OCI-LY1 (cell line): ENCODE measurements at regions not wholly inside any gene's neighbourhood (a gene's known extent, or its start where the extent isn't known, plus 50 kb on each side); places are given as distances from the start of the nearest gene placed in this dataset.

Experiments used
- H2AFZ ChIP-seq: fragments of 200-600 bp; sonication (generic), shearing (Covaris generic); 2 replicates; pipeline ENCODE4 v1.6.0; 2014; ENCODE audit warnings: antibody characterized with exemption, mild to moderate bottlenecking, low read length
- H3F3A ChIP-seq: fragments of 200-600 bp; sonication (generic), shearing (Covaris generic); 2 replicates; pipeline ENCODE4 v1.6.0; 2014; ENCODE audit warnings: mild to moderate bottlenecking, antibody characterized with exemption, low read length, moderate library complexity; ENCODE audit not compliant: insufficient read depth
- H3K27ac ChIP-seq: fragments of 200-600 bp; sonication (generic); 2 replicates; pipeline ENCODE4 v1.5.1; 2014; ENCODE audit warnings: low read length, mixed run types, mild to moderate bottlenecking, low read depth; ENCODE audit not compliant: poor library complexity, severe bottlenecking
- H3K27me3 ChIP-seq: fragments of 200-600 bp; sonication (generic); 2 replicates; pipeline ENCODE4 v1.6.0; 2014; ENCODE audit warnings: antibody characterized with exemption, mild to moderate bottlenecking, low read length, moderate library complexity; ENCODE audit not compliant: insufficient read depth
- H3K36me3 ChIP-seq: fragments of 200-600 bp; sonication (generic); 2 replicates; pipeline ENCODE4 v1.6.1; 2014; ENCODE audit warnings: mild to moderate bottlenecking, antibody characterized with exemption, low read length, moderate library complexity, mixed read lengths; ENCODE audit not compliant: insufficient read depth
- H3K4me1 ChIP-seq: fragments of 200-600 bp; sonication (generic); 2 replicates; pipeline ENCODE4 v1.5.1; 2014; ENCODE audit warnings: mild to moderate bottlenecking, low read length, moderate library complexity; ENCODE audit not compliant: insufficient read depth, severe bottlenecking
- H3K4me2 ChIP-seq: fragments of 200-600 bp; sonication (generic), shearing (Covaris generic); 2 replicates; pipeline ENCODE4 v1.6.1; 2014; ENCODE audit warnings: low read length
- H3K4me3 ChIP-seq: fragments of 200-600 bp; sonication (generic); 2 replicates; pipeline ENCODE4 v1.5.1; 2014; ENCODE audit warnings: low read length, low read depth, mild to moderate bottlenecking, mixed read lengths; ENCODE audit not compliant: poor library complexity, severe bottlenecking
- H3K79me2 ChIP-seq: fragments of 200-600 bp; shearing (Covaris generic); 2 replicates; pipeline ENCODE4 v1.6.1; 2016; ENCODE audit warnings: mixed run types, low read length, mixed read lengths; ENCODE audit not compliant: insufficient read depth
- H3K9ac ChIP-seq: fragments of 200-600 bp; sonication (generic), shearing (Covaris generic); 2 replicates; pipeline ENCODE4 v1.6.1; 2014; ENCODE audit warnings: mild to moderate bottlenecking, low read length, mixed read lengths
- H3K9me2 ChIP-seq: fragments of 200-600 bp; sonication (generic), shearing (Covaris generic); 2 replicates; pipeline ENCODE4 v1.6.1; 2014; ENCODE audit warnings: low read depth, mild to moderate bottlenecking, low read length, mixed read lengths
- H3K9me3 ChIP-seq: fragments of 200-600 bp; shearing (Covaris generic); 2 replicates; pipeline ENCODE4 v1.6.1; 2014; ENCODE audit warnings: low read length, mixed read lengths
- H4K20me1 ChIP-seq: fragments of 200-600 bp; sonication (generic), shearing (Covaris generic); 2 replicates; pipeline ENCODE4 v1.6.0; 2016; ENCODE audit warnings: mild to moderate bottlenecking, low read length; ENCODE audit not compliant: insufficient read depth
- CTCF ChIP-seq: fragments of 200-600 bp; sonication (generic), shearing (Covaris generic); IDR thresholded peaks from 2 replicates; pipeline ENCODE4 v1.5.1; 2017; ENCODE audit warnings: mild to moderate bottlenecking, antibody characterized with exemption, low read length, moderate library complexity, mixed read lengths
- EZH2 ChIP-seq: fragments of 200-600 bp; sonication (generic), shearing (Covaris generic); IDR thresholded peaks from 2 replicates; pipeline ENCODE4 v1.8.0; 2017; ENCODE audit warnings: borderline replicate concordance, mixed run types, mild to moderate bottlenecking, antibody characterized with exemption, low read length, moderate library complexity, mixed read lengths

- H3K27ac ChIP-seq, result no peak overlapping the region
- no peak for TF ChIP-seq EZH2
- TF ChIP-seq CTCF, result no peak
- no peaks in the 10 kb centered on the region for H3K27me3 ChIP-seq
- no peaks in the 10 kb centered on the region for H4K20me1 ChIP-seq
- no peaks in the 10 kb centered on the region for H3K36me3 ChIP-seq
- H3F3A ChIP-seq, result no peaks in the 10 kb centered on the region
- no peaks in the 10 kb centered on the region for H3K79me2 ChIP-seq
- H3K4me2 ChIP-seq, result no peak overlapping the region
- H3K4me1 ChIP-seq, result no peaks in the 10 kb centered on the region
- no peaks in the 10 kb centered on the region for H3K9me3 ChIP-seq
- no peaks in the 10 kb centered on the region for H3K9me2 ChIP-seq
- H3K9ac ChIP-seq, result no peak overlapping the region
- no peak overlapping the region for H3K4me3 ChIP-seq
- H2AFZ ChIP-seq, result no peak overlapping the region
Measured at GRCh38 chr6:82078286-82078908, 169.1 kb downstream of the IBTK start.

- TF ChIP-seq EZH2 (no peak), CTCF (no peak)
- Histone ChIP-seq H3K4me2 (no peak overlapping the region), H3F3A (no peaks in the 10 kb centered on the region), H3K9ac (no peak overlapping the region), H3K4me3 (no peak overlapping the region), H3K79me2 (no peaks in the 10 kb centered on the region), H3K27ac (no peak overlapping the region), H3K27me3 (no peaks in the 10 kb centered on the region), H3K36me3 (no peaks in the 10 kb centered on the region), H3K9me3 (no peaks in the 10 kb centered on the region), H3K9me2 (no peaks in the 10 kb centered on the region), H3K4me1 (no peaks in the 10 kb centered on the region), H4K20me1 (no peaks in the 10 kb centered on the region), H2AFZ (no peak overlapping the region)
Measured at GRCh38 chr6:82076916-82077315, 170.6 kb downstream of the IBTK start.

GRCh38 chr6:82074556-82074955, 173.0 kb downstream of the IBTK start:
- no peaks in the 10 kb centered on the region for H3K36me3 ChIP-seq
- no peak overlapping the region for H2AFZ ChIP-seq
- H3K4me3 ChIP-seq, result no peak overlapping the region
- no peaks in the 10 kb centered on the region for H3K27me3 ChIP-seq
- no peaks in the 10 kb centered on the region for H3K9me3 ChIP-seq
- no peaks in the 10 kb centered on the region for H3K9me2 ChIP-seq
- no peaks in the 10 kb centered on the region for H3K79me2 ChIP-seq
- H3K4me2 ChIP-seq, result no peak overlapping the region
- no peak overlapping the region for H3K27ac ChIP-seq
- TF ChIP-seq EZH2 (no peak), CTCF (no peak)
- H3K4me1 ChIP-seq, result no peaks in the 10 kb centered on the region
- no peaks in the 10 kb centered on the region for H3F3A ChIP-seq
- no peak overlapping the region for H3K9ac ChIP-seq
- no peaks in the 10 kb centered on the region for H4K20me1 ChIP-seq
